Body of pancreas (tissue), 4 donors: ENCODE measurements at regions not wholly inside any gene's neighbourhood (a gene's known extent, or its start where the extent isn't known, plus 50 kb on each side); places are given as distances from the start of the nearest gene placed in this dataset.

Source experiments
- ATAC-seq: fragments of 150-250 bp; one replicate; pipeline ENCODE4 v1.9.1; 2016
- DNase-seq, 4 donors: peaks; one replicate each; pipeline ENCODE4 v3.0.0-alpha.2; 2019
- H3K27ac ChIP-seq, 4 donors: fragments of 200-600 bp; sonication (generic); 1 replicate in 3 of 4; 2 replicates in 1 of 4; pipeline versions ENCODE4 v1.5.1 to v1.6.1; 2016 to 2019; ENCODE audit warnings: mild to moderate bottlenecking in 1 of 4, mixed read lengths in 1 of 4, moderate library complexity in 1 of 4
- H3K27me3 ChIP-seq, 2 donors: fragments of 200-600 bp; sonication (generic); one replicate each; pipeline ENCODE4 v1.6.0; 2016; ENCODE audit warnings: mild to moderate bottlenecking in 1 of 2
- H3K36me3 ChIP-seq, 2 donors: fragments of 200-600 bp; sonication (generic); replicated peaks in 1 of 2; 2 replicates each; pipeline ENCODE4 v1.5.1; 2016; ENCODE audit warnings: low read depth in 2 of 2; ENCODE audit not compliant: insufficient read depth in 1 of 2
- H3K4me1 ChIP-seq: fragments of 200-600 bp; sonication (generic); one replicate; pipeline ENCODE4 v1.6.0; 2016
- H3K4me3 ChIP-seq, 2 donors: fragments of 200-600 bp; sonication (generic); 1 replicate in 1 of 2; 2 replicates in 1 of 2; pipeline ENCODE4 v1.5.1; 2016 to 2019
- H3K9me3 ChIP-seq, 3 donors: fragments of 200-600 bp; sonication (generic); 1 replicate in 2 of 3; 2 replicates in 1 of 3; pipeline ENCODE4 v1.5.1; 2016
- POLR2A ChIP-seq, 3 donors: fragments of 450-650 bp; IDR thresholded peaks; one replicate each; pipeline ENCODE4 v1.6.1; 2016; ENCODE audit warnings: antibody characterized with exemption in 3 of 3, mild to moderate bottlenecking in 2 of 3
- WGBS, 2 donors: methylation state at CpG; one replicate each; pipeline ENCODE4 v1.1.5; 2017; 5-methylcytosine and 5-hydroxymethylcytosine counted together
- intact Hi-C: fragments of 100-400 bp; cut with DNase I; formaldehyde crosslinking; loops from one replicate; pipeline ENCODE4 v1.15.1; 2023
- TF ChIP-seq, protein P1 (sequence below), 7 experiments: fragments of 450-650 bp in 4 of 7; fragments of 200-600 bp in 3 of 7; sonication (generic) in 3 of 7; IDR thresholded peaks; one replicate each; pipeline ENCODE4 v1.5.1; 2016 to 2019; ENCODE audit warnings: antibody characterized with exemption in 7 of 7

DNA sequence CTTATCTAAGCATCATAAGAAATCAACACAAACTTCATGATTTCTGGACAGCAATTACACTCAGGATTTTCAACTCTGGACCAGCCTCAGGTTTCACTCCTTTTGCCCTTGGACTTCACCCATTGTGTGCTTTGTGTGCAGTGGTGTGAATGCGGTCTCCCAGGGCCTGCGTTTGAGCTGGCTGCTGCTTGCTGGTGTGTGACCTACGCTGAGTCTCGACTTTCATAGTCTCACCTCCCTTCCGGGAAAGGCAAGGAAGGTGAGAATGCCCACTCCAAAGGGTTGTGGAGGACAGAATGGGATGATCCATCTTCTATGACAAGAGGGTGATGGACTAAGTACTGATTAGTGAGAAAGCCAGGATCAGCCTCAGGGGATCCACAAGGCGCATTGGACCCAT, 228.8 kb downstream of the C12orf75 start:
- H3K9me3 ChIP-seq: no peaks in the 10 kb centered on the region
- no peaks in the 10 kb centered on the region for H3K27me3 ChIP-seq
- ATAC-seq (no peak), DNase-seq (no peak)
- H3K4me1 ChIP-seq: peaks cover 6% of the 10 kb centered on the region
- TF ChIP-seq, protein P1, sequence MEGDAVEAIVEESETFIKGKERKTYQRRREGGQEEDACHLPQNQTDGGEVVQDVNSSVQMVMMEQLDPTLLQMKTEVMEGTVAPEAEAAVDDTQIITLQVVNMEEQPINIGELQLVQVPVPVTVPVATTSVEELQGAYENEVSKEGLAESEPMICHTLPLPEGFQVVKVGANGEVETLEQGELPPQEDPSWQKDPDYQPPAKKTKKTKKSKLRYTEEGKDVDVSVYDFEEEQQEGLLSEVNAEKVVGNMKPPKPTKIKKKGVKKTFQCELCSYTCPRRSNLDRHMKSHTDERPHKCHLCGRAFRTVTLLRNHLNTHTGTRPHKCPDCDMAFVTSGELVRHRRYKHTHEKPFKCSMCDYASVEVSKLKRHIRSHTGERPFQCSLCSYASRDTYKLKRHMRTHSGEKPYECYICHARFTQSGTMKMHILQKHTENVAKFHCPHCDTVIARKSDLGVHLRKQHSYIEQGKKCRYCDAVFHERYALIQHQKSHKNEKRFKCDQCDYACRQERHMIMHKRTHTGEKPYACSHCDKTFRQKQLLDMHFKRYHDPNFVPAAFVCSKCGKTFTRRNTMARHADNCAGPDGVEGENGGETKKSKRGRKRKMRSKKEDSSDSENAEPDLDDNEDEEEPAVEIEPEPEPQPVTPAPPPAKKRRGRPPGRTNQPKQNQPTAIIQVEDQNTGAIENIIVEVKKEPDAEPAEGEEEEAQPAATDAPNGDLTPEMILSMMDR (IDR thresholded peaks at IDR 0.05): no peak
- no peak for TF ChIP-seq POLR2A (IDR thresholded peaks at IDR 0.05)
- 78 to 88% methylated on average over 6 of the region's 6 CpGs for WGBS, 2 donors
- intact Hi-C loops: no loop called here
- no peak overlapping the region for H3K4me3 ChIP-seq
- H3K27ac ChIP-seq: no peak overlapping the region
- H3K36me3 ChIP-seq: no peaks in the 10 kb centered on the region

DNA sequence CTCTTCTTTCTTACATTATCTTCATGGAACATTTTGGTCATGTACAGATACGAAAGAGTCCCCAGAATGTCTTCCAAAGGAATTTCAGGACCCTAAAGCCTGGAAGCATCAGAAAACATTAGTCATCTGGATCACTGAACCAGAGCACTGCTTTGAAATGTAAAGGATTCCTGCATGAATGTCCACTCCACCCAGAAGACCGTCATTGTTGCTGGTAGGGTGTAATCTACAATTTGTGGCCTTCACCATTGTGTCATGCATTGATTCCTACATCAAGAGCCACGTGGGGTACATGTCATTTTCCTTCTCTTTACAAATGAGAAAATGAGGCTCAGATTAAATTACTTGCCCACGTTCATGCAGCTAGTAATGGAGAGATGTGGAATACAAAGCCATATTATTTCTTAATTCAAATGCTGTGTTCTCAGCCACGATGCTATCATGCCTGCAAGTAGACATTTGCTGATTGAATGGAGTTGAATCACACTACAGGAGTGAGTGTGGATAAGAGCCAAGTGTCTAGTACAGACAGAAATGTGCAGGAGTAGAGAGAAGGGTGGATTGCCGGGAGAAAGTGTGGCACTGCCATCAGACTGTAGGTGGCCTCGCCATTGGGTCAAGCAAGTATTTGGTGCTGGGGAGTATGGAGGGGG, 231.2 kb downstream of the C12orf75 start:
- WGBS, 2 donors: 50 to 62% methylated on average over 7 of the region's 7 CpGs
- intact Hi-C loops: no loop called here
- DNase-seq (no peak), ATAC-seq (peak; percentile 15)
- no peak overlapping the region for H3K4me3 ChIP-seq
- no peaks in the 10 kb centered on the region for H3K27me3 ChIP-seq
- H3K27ac ChIP-seq: no peak overlapping the region
- TF ChIP-seq, protein P1 (IDR thresholded peaks at IDR 0.05): no peak
- TF ChIP-seq POLR2A (IDR thresholded peaks at IDR 0.05): no peak
- no peaks in the 10 kb centered on the region for H3K36me3 ChIP-seq
- H3K4me1 ChIP-seq: no peaks in the 10 kb centered on the region
- H3K9me3 ChIP-seq: no peaks in the 10 kb centered on the region

DNA sequence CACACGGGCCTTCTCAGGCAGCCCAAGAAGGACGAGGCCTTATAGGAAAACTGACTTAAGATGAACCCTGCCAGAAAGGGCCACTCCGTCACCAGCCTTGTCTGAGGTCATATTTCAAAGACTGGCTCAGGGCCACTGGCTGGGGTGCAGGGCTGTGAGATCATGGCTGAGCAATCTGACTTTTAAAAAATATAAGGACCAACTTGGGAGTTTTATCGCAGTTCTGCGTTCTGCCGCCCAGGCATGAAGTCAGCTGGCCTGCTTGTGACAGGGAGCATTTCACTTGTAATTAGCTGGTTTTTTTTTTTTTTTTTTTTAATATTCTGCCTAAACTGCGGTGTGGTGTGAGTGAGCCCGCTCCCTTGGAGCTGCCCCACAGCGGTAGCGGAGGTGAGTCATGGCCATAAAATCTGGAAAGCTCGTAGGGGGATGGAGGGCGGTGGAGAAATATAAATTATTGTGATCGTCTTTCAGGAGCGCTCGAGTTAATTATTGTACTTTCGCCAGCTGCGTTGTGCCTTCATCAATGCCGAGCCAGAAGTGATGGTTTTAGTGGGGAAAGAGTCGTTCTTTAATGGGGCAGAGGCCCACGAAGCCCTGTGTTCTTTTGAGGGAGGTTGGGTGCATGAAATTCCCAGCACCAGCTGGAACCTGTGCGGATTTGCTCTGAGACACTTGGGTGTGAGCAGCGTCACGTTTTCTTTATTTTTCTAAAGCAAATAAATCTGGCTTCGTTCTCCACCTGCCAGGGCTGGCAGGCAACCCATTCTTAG, 231.9 kb downstream of the C12orf75 start:
- DNase-seq (peak in 1 of 4 donors; percentile 10), ATAC-seq (peak; percentile 60)
- no peaks in the 10 kb centered on the region for H3K9me3 ChIP-seq
- H3K36me3 ChIP-seq: no peaks in the 10 kb centered on the region
- no peaks in the 10 kb centered on the region for H3K4me1 ChIP-seq
- no peaks in the 10 kb centered on the region for H3K27me3 ChIP-seq
- TF ChIP-seq POLR2A (IDR thresholded peaks at IDR 0.05): no peak
- TF ChIP-seq, protein P1 (IDR thresholded peaks at IDR 0.05): no peak
- intact Hi-C loops: no loop called here
- WGBS, 2 donors: 52 to 54% methylated on average over 24 of the region's 24 CpGs
- H3K27ac ChIP-seq: no peak overlapping the region
- no peak overlapping the region for H3K4me3 ChIP-seq

DNA sequence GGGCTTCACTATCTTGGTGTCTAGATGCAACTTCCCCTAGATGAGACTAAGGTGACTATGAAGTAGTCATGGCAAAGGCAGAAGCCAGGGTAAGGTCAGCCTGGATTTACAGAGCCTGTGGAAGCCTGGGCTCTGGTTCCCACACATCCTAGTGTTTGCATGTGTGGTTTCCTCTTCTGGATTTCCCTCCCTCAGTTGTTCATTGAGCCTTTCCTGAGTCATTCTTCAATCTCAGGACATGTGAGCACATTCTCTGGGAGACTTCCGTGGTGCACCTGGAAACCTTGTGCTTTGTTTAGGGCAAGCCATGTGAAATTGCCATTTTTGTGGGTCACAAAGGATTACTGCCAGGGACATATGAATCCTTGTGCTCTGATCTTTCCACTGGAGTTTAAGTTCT, 236.6 kb downstream of the C12orf75 start:
- H3K27ac ChIP-seq: no peak overlapping the region
- 75 to 94% methylated on average over 1 of the region's 1 CpG for WGBS, 2 donors
- H3K27me3 ChIP-seq: no peaks in the 10 kb centered on the region
- TF ChIP-seq, protein P1 (IDR thresholded peaks at IDR 0.05): no peak
- no peak for TF ChIP-seq POLR2A (IDR thresholded peaks at IDR 0.05)
- no peaks in the 10 kb centered on the region for H3K9me3 ChIP-seq
- no peak overlapping the region for H3K4me3 ChIP-seq
- intact Hi-C loops: no loop called here
- no peak for DNase-seq
- no peak for ATAC-seq
- H3K36me3 ChIP-seq: no peaks in the 10 kb centered on the region
- H3K4me1 ChIP-seq: no peaks in the 10 kb centered on the region
